SK-N-SH (cell line): ENCODE measurements at regions not wholly inside any gene's neighbourhood (a gene's known extent, or its start where the extent isn't known, plus 50 kb on each side); places are given as distances from the start of the nearest gene placed in this dataset.

ENCODE experiments used
- CTCF ChIA-PET: fragments of 300-600, 350-600 bp; formaldehyde crosslinking; extraction: SDS; loops from one replicate; lab custom pipeline; 2021; lab: Yijun Ruan, JAX
- POLR2A ChIA-PET: fragments of 350-600 bp; sonication (Branson Sonifier 250); formaldehyde crosslinking; extraction: SDS; loops from one replicate; lab custom pipeline; 2020; ENCODE audit warnings: antibody characterized with exemption, inconsistent platforms; lab: Yijun Ruan, JAX
- DNase-seq: peaks from one replicate; pipeline ENCODE4 v3.0.0; 2012
- H2AFZ ChIP-seq: fragments of 200-600 bp; sonication (generic); 2 replicates; pipeline ENCODE4 v1.8.1; 2016; ENCODE audit warnings: antibody characterized with exemption, mild to moderate bottlenecking, low read depth
- H3F3A ChIP-seq: fragments of 200-600 bp; sonication (generic); replicated peaks from 2 replicates; pipeline ENCODE3; 2016; ENCODE audit warnings: antibody characterized with exemption, mild to moderate bottlenecking; ENCODE audit not compliant: insufficient read depth
- H3K27ac ChIP-seq, 2 experiments: fragments of 200-500 bp in 1 of 2; fragments of 200-600 bp in 1 of 2; sonication (Bioruptor generic) in 1 of 2; sonication (generic), shearing (Covaris generic) in 1 of 2; 2 replicates each; pipeline versions ENCODE4 v1.5.1 to v1.6.1; 2014 to 2016; ENCODE audit warnings: low read depth in 2 of 2, inconsistent platforms in 1 of 2, low read length in 1 of 2, mild to moderate bottlenecking in 1 of 2, mixed read lengths in 1 of 2
- H3K27me3 ChIP-seq: fragments of 200-600 bp; sonication (generic), shearing (Covaris generic); 2 replicates; pipeline ENCODE4 v1.6.1; 2016; ENCODE audit warnings: mixed run types; ENCODE audit not compliant: insufficient read depth
- H3K36me3 ChIP-seq, 2 experiments: fragments of 200-500 bp in 1 of 2; fragments of 200-600 bp in 1 of 2; sonication (Bioruptor generic) in 1 of 2; sonication (generic) in 1 of 2; replicated peaks in 1 of 2; 2 replicates each; pipeline versions ENCODE3 to v1.5.1; 2014 to 2016; ENCODE audit warnings: low read length in 1 of 2, mild to moderate bottlenecking in 1 of 2; ENCODE audit not compliant: insufficient read depth in 2 of 2, control insufficient read depth in 1 of 2
- H3K4me1 ChIP-seq, 2 experiments: fragments of 200-500 bp in 1 of 2; fragments of 200-600 bp in 1 of 2; sonication (Bioruptor generic) in 1 of 2; sonication (generic), shearing (Covaris generic) in 1 of 2; 2 replicates each; pipeline versions ENCODE4 v1.5.1 to v1.6.1; 2014 to 2016; ENCODE audit warnings: low read depth in 1 of 2, low read length in 1 of 2, mixed run types in 1 of 2; ENCODE audit not compliant: insufficient read depth in 2 of 2, control insufficient read depth in 1 of 2
- H3K4me2 ChIP-seq: fragments of 200-600 bp; sonication (generic), shearing (Covaris generic); 2 replicates; pipeline ENCODE4 v1.6.1; 2017; ENCODE audit warnings: mixed run types
- H3K4me3 ChIP-seq, 2 experiments: fragments of 200-500 bp in 1 of 2; fragments of 200-600 bp in 1 of 2; sonication (Bioruptor generic) in 1 of 2; sonication (generic), shearing (Covaris generic) in 1 of 2; 2 replicates each; pipeline versions ENCODE4 v1.5.1 to v1.8.1; 2014 to 2016; ENCODE audit warnings: low read depth in 2 of 2, inconsistent platforms in 1 of 2, low read length in 1 of 2, mild to moderate bottlenecking in 1 of 2, mixed read lengths in 1 of 2, moderate library complexity in 1 of 2
- H3K79me2 ChIP-seq: fragments of 200-600 bp; sonication (generic); 2 replicates; pipeline ENCODE4 v1.8.1; 2017; ENCODE audit warnings: mild to moderate bottlenecking; ENCODE audit not compliant: insufficient read depth
- H3K9ac ChIP-seq: fragments of 200-600 bp; sonication (generic); 2 replicates; pipeline ENCODE4 v1.6.1; 2017; ENCODE audit warnings: mixed run types
- H3K9me2 ChIP-seq: fragments of 200-600 bp; sonication (generic); 2 replicates; pipeline ENCODE4 v1.6.1; 2017; ENCODE audit warnings: mixed run types
- H3K9me3 ChIP-seq: fragments of 200-600 bp; sonication (generic); 2 replicates; pipeline ENCODE4 v1.6.1; 2017; ENCODE audit warnings: mixed run types, mild to moderate bottlenecking, moderate library complexity
- H4K20me1 ChIP-seq: fragments of 200-600 bp; sonication (generic); 2 replicates; pipeline ENCODE4 v1.6.1; 2017; ENCODE audit warnings: mild to moderate bottlenecking, mixed run types; ENCODE audit not compliant: insufficient read depth
- CHD2 ChIP-seq: fragments of 150-350 bp; IDR thresholded peaks from 2 replicates; pipeline ENCODE4 v1.6.1; 2018; ENCODE audit warnings: low read length; ENCODE audit not compliant: partially characterized antibody
- ELF1 ChIP-seq: IDR thresholded peaks from 2 replicates; pipeline ENCODE4 v1.4.0; 2012
- EP300 ChIP-seq, 2 experiments: IDR thresholded peaks; 2 replicates each; pipeline versions ENCODE4 v1.4.0 to v1.6.1; 2012; ENCODE audit warnings: borderline replicate concordance in 1 of 2, low read depth in 1 of 2, low read length in 1 of 2
- FOXM1 ChIP-seq: IDR thresholded peaks from 2 replicates; pipeline ENCODE4 v1.4.0; 2012; ENCODE audit warnings: low read depth, mild to moderate bottlenecking
- IRF3 ChIP-seq: fragments of 150-350 bp; IDR thresholded peaks from 2 replicates; pipeline ENCODE4 v1.6.1; 2016; ENCODE audit warnings: mild to moderate bottlenecking, low read depth, low read length
- JUND ChIP-seq: IDR thresholded peaks from 2 replicates; pipeline ENCODE4 v1.4.0; 2012
- NFIC ChIP-seq: IDR thresholded peaks from 2 replicates; pipeline ENCODE4 v1.4.0; 2012; ENCODE audit warnings: borderline replicate concordance
- POLR2AphosphoS5 ChIP-seq: IDR thresholded peaks from 2 replicates; pipeline ENCODE4 v1.6.1; 2012; ENCODE audit warnings: low read depth, low read length
- RAD21 ChIP-seq: IDR thresholded peaks from 2 replicates; pipeline ENCODE4 v1.6.1; 2012; ENCODE audit warnings: mild to moderate bottlenecking, low read length
- RCOR1 ChIP-seq: fragments of 150-350 bp; IDR thresholded peaks from 2 replicates; pipeline ENCODE4 v1.6.1; 2017; ENCODE audit warnings: antibody characterized with exemption, low read length
- RXRA ChIP-seq: IDR thresholded peaks from 2 replicates; pipeline ENCODE4 v1.4.0; 2012; ENCODE audit warnings: low read depth, mild to moderate bottlenecking, borderline replicate concordance
- SIN3A ChIP-seq: IDR thresholded peaks from 2 replicates; pipeline ENCODE4 v1.6.1; 2012; ENCODE audit warnings: low read depth, mild to moderate bottlenecking, low read length, moderate library complexity, borderline replicate concordance
- SMC3 ChIP-seq: IDR thresholded peaks from 2 replicates; pipeline ENCODE4 v1.6.1; 2012; ENCODE audit warnings: low read depth, low read length, improper control_type of control experiment
- TAF1 ChIP-seq: IDR thresholded peaks from 2 replicates; pipeline ENCODE4 v1.6.1; 2012; ENCODE audit warnings: low read depth, mild to moderate bottlenecking, low read length, moderate library complexity, borderline replicate concordance
- TCF12 ChIP-seq: IDR thresholded peaks from 2 replicates; pipeline ENCODE4 v1.4.0; 2012
- USF1 ChIP-seq: IDR thresholded peaks from 2 replicates; pipeline ENCODE4 v1.4.0; 2012; ENCODE audit warnings: low read depth, borderline replicate concordance
- WGBS: methylation state at CpG from one replicate; pipeline ENCODE4 v1.1.6; 2017; ENCODE audit warnings: low lambda C conversion rate; 5-methylcytosine and 5-hydroxymethylcytosine counted together
- TF ChIP-seq, protein P1 (sequence below): IDR thresholded peaks from 2 replicates; pipeline ENCODE4; 2012

- no peaks in the 10 kb centered on the region for H3K9me3 ChIP-seq
- no peak overlapping the region for H3K9ac ChIP-seq
- TF ChIP-seq TAF1, result no peak
- TF ChIP-seq TCF12, result no peak
- no peak for TF ChIP-seq FOXM1
- TF ChIP-seq NFIC, result no peak
- TF ChIP-seq SMC3, result no peak
- TF ChIP-seq JUND, result no peak
- TF ChIP-seq RXRA, result no peak
- no peak for TF ChIP-seq ELF1
- TF ChIP-seq CHD2, result no peak
- TF ChIP-seq USF1, result no peak
- TF ChIP-seq SIN3A, result no peak
- no peak for TF ChIP-seq EP300 (IDR thresholded peaks at IDR 0.05; ENCODE audit: borderline replicate concordance in 1 of 2, low read depth in 1 of 2, low read length in 1 of 2)
- no peaks in the 10 kb centered on the region for H4K20me1 ChIP-seq
- no peak overlapping the region for H3K4me2 ChIP-seq
- H3K4me3 ChIP-seq, result no peak overlapping the region
- no peaks in the 10 kb centered on the region for H3K9me2 ChIP-seq
- H3K36me3 ChIP-seq, result no peaks in the 10 kb centered on the region
- no peaks in the 10 kb centered on the region for H3F3A ChIP-seq
- 91% methylated on average over 1 of the region's 1 CpG for WGBS
- H3K27ac ChIP-seq, result no peak overlapping the region
- H3K4me1 ChIP-seq, result no peaks in the 10 kb centered on the region
- H3K79me2 ChIP-seq, result no peaks in the 10 kb centered on the region
- ChIA-PET CTCF (no interaction called here), POLR2A (no interaction called here)
- no peak overlapping the region for H2AFZ ChIP-seq
- DNase-seq, result no peak
- H3K27me3 ChIP-seq, result no peaks in the 10 kb centered on the region
These were observed 833.4 kb upstream of the ADGRL4 start for GRCh38 chr1:79839882-79840281.

- no peak overlapping the region for H3K27ac ChIP-seq
- TF ChIP-seq, protein P1, sequence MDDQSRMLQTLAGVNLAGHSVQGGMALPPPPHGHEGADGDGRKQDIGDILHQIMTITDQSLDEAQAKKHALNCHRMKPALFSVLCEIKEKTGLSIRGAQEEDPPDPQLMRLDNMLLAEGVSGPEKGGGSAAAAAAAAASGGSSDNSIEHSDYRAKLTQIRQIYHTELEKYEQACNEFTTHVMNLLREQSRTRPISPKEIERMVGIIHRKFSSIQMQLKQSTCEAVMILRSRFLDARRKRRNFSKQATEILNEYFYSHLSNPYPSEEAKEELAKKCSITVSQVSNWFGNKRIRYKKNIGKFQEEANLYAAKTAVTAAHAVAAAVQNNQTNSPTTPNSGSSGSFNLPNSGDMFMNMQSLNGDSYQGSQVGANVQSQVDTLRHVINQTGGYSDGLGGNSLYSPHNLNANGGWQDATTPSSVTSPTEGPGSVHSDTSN, result no peak
- no peak for TF ChIP-seq RCOR1
- TF ChIP-seq IRF3, result no peak
- no peak for TF ChIP-seq RAD21
- no peak for TF ChIP-seq NFIC
- no peak for TF ChIP-seq POLR2AphosphoS5
- H3K4me1 ChIP-seq, result no peaks in the 10 kb centered on the region
- WGBS, result 85% methylated on average over 2 of the region's 2 CpGs
- ChIA-PET CTCF (no interaction called here), POLR2A (no interaction called here)
- no peak overlapping the region for H3K9ac ChIP-seq
- DNase-seq, result no peak
- H3K4me2 ChIP-seq, result no peak overlapping the region
- H3K79me2 ChIP-seq, result no peaks in the 10 kb centered on the region
- H3K4me3 ChIP-seq, result no peak overlapping the region
- H3F3A ChIP-seq, result peaks cover 4% of the 10 kb centered on the region
- H2AFZ ChIP-seq, result no peak overlapping the region
- H3K27me3 ChIP-seq, result no peaks in the 10 kb centered on the region
- no peaks in the 10 kb centered on the region for H3K9me3 ChIP-seq
- H4K20me1 ChIP-seq, result no peaks in the 10 kb centered on the region
- no peaks in the 10 kb centered on the region for H3K36me3 ChIP-seq
- H3K9me2 ChIP-seq, result no peaks in the 10 kb centered on the region
These were observed 820.9 kb upstream of the ADGRL4 start for GRCh38 chr1:79827446-79827845.
